GM23248 (cell line): ENCODE measurements at regions not wholly inside any gene's neighbourhood (a gene's known extent, or its start where the extent isn't known, plus 50 kb on each side); places are given as distances from the start of the nearest gene placed in this dataset.

Experiments
- EZH2 ChIP-seq: fragments of 200-600 bp; sonication (generic); IDR thresholded peaks from 2 replicates; pipeline ENCODE4 v1.6.1; 2018; ENCODE audit warnings: antibody characterized with exemption, mild to moderate bottlenecking; ENCODE audit not compliant: insufficient read depth, poor library complexity, severe bottlenecking
- EZH2phosphoT487 ChIP-seq: fragments of 200-600 bp; sonication (generic); IDR thresholded peaks from 2 replicates; pipeline ENCODE4 v1.6.1; 2018; ENCODE audit warnings: antibody characterized with exemption, moderate library complexity, mild to moderate bottlenecking, low read depth; ENCODE audit not compliant: insufficient read depth

GRCh38 chr14:104510794-104511611, 68.6 kb upstream of the C14orf180 start:
- TF ChIP-seq EZH2 (no peak), EZH2phosphoT487 (no peak)
